PC-9 (cell line): ENCODE measurements at regions not wholly inside any gene's neighbourhood (a gene's known extent, or its start where the extent isn't known, plus 50 kb on each side); places are given as distances from the start of the nearest gene placed in this dataset.

Source experiments
- BruUV-seq: library from RNA; stranded (reverse); fragments of 400-500 nt; replicated peaks from 2 replicates; lab custom pipeline; 2021; lab: Mats Ljungman, UMichigan
- CTCF ChIA-PET: fragments of 300-600 bp; sonication (Branson Sonifier 250); formaldehyde crosslinking; loops from one replicate; lab custom pipeline; 2022; ENCODE audit warnings: antibody characterized with exemption; lab: Charles Lee
- POLR2A ChIA-PET: fragments of 300-600 bp; sonication (Branson Sonifier 250); formaldehyde crosslinking; loops from one replicate; lab custom pipeline; 2022; ENCODE audit warnings: antibody characterized with exemption; ENCODE audit not compliant: unreplicated experiment; lab: Charles Lee
- DNase-seq, 2 experiments: peaks; one replicate each; pipeline versions ENCODE4 v3.0.0 to v3.0.0-alpha.2; 2015 to 2022; ENCODE audit warnings: mixed read lengths in 1 of 2
- H2AFZ ChIP-seq: fragments of 200-600 bp; sonication (generic); 2 replicates; pipeline ENCODE4 v1.8.1; 2017; ENCODE audit warnings: antibody characterized with exemption
- H3F3A ChIP-seq: fragments of 200-600 bp; sonication (generic); 2 replicates; pipeline ENCODE4 v1.8.1; 2017; ENCODE audit warnings: antibody characterized with exemption, mild to moderate bottlenecking, low read depth; ENCODE audit not compliant: insufficient read depth
- H3K27ac ChIP-seq: fragments of 200-600 bp; sonication (generic); 2 replicates; pipeline ENCODE4 v1.6.1; 2016; ENCODE audit warnings: mixed run types
- H3K27me3 ChIP-seq: fragments of 200-600 bp; sonication (generic); 2 replicates; pipeline ENCODE4 v1.6.1; 2016; ENCODE audit warnings: low read depth, mixed run types; ENCODE audit not compliant: insufficient read depth
- H3K36me3 ChIP-seq: fragments of 200-600 bp; sonication (generic); 2 replicates; pipeline ENCODE4 v1.6.1; 2016; ENCODE audit warnings: low read depth, mixed run types
- H3K4me1 ChIP-seq: fragments of 200-600 bp; sonication (generic); replicated peaks from 2 replicates; pipeline ENCODE4 v1.6.1; 2016; ENCODE audit warnings: mixed run types; ENCODE audit not compliant: insufficient read depth
- H3K4me2 ChIP-seq: fragments of 200-600 bp; sonication (generic); 2 replicates; pipeline ENCODE4 v1.6.1; 2017; ENCODE audit warnings: mixed run types
- H3K4me3 ChIP-seq: fragments of 200-600 bp; sonication (generic); 2 replicates; pipeline ENCODE4 v1.6.1; 2016; ENCODE audit warnings: mixed run types
- H3K79me2 ChIP-seq: fragments of 200-600 bp; sonication (generic); 2 replicates; pipeline ENCODE4 v1.6.1; 2017; ENCODE audit warnings: low read depth, mixed run types
- H3K9me2 ChIP-seq: fragments of 200-600 bp; sonication (generic); 2 replicates; pipeline ENCODE4 v1.8.1; 2017; ENCODE audit warnings: mild to moderate bottlenecking; ENCODE audit not compliant: insufficient read depth
- H3K9me3 ChIP-seq: fragments of 200-600 bp; sonication (generic); 2 replicates; pipeline ENCODE4 v1.8.1; 2016; ENCODE audit warnings: low read depth; ENCODE audit not compliant: insufficient read depth
- H4K20me1 ChIP-seq: fragments of 200-600 bp; sonication (generic); 2 replicates; pipeline ENCODE4 v1.8.1; 2017; ENCODE audit not compliant: insufficient read depth
- CTCF ChIP-seq: fragments of 200-600 bp; sonication (generic); conservative IDR thresholded peaks from 2 replicates; pipeline ENCODE4 v1.6.1; 2017; ENCODE audit warnings: mixed run types, antibody characterized with exemption, mild to moderate bottlenecking, moderate library complexity
- EZH2 ChIP-seq: fragments of 200-600 bp; sonication (generic); IDR thresholded peaks from 2 replicates; pipeline ENCODE4 v1.8.0; 2017; ENCODE audit warnings: antibody characterized with exemption, low read depth
- intact Hi-C: fragments of 100-400 bp; cut with micrococcal nuclease; formaldehyde crosslinking; loops from one replicate; pipeline ENCODE4 v1.10.0; 2022; ENCODE audit not compliant: unreplicated experiment

DNA sequence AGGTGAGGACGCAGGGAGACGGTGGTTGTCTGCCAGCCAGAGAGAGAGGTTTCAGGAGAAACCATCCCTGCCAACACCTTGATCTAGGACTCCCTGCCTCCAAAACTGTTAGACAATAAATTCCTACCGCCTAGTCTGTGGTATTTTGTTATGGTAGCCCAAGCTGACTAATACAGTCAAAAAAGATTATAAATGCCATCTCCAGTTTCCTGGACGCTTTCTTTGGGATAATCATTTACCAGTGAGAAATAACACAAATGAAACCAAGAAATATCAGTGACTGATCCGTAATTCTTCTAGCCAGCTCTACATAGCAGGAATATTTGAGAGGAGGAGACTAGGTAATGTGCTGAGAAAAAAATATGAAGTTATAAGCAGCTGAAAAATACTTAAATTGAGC lies 707.8 kb upstream of the LMCD1 start:
- no peaks in the 10 kb centered on the region for H3K79me2 ChIP-seq
- no TSS peak for BruUV-seq
- no peaks in the 10 kb centered on the region for H3K4me1 ChIP-seq
- no peaks in the 10 kb centered on the region for H4K20me1 ChIP-seq
- H3K27ac ChIP-seq = no peak overlapping the region
- CTCF ChIA-PET = no interaction called here
- no peaks in the 10 kb centered on the region for H3K9me2 ChIP-seq
- no peak overlapping the region for H3K4me3 ChIP-seq
- no peak for TF ChIP-seq EZH2
- no peak for TF ChIP-seq CTCF
- no peak overlapping the region for H3K4me2 ChIP-seq
- no peak overlapping the region for H2AFZ ChIP-seq
- DNase-seq = no peak
- intact Hi-C loops = no loop called here
- POLR2A ChIA-PET = no interaction called here
- no peaks in the 10 kb centered on the region for H3K9me3 ChIP-seq
- H3K27me3 ChIP-seq = peaks cover 5% of the 10 kb centered on the region; the same call in 1 of the 2 replicates
- no peaks in the 10 kb centered on the region for H3F3A ChIP-seq
- no peaks in the 10 kb centered on the region for H3K36me3 ChIP-seq

DNA sequence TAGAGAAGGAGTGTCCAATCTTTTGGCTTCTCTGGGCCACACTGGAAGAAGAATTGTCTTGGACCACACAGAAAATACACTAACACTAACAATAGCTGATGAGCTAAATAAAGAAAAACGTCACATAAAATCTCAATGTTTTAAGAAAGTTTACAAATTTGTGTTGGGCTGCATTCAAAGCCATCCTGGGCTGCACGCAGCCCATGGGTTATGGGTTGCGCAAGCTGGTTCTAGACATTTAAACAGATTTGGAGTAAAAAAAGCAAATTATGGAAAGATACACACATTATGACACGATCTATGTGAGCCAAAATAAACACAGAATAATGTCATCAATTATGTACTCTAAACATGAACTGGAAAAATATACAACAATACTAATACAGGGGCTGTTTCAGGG lies 703.3 kb upstream of the LMCD1 start:
- POLR2A ChIA-PET = no interaction called here
- H3K27me3 ChIP-seq = peaks cover 11% of the 10 kb centered on the region; the same call in 1 of the 2 replicates
- TF ChIP-seq EZH2 (no peak), CTCF (no peak)

DNA sequence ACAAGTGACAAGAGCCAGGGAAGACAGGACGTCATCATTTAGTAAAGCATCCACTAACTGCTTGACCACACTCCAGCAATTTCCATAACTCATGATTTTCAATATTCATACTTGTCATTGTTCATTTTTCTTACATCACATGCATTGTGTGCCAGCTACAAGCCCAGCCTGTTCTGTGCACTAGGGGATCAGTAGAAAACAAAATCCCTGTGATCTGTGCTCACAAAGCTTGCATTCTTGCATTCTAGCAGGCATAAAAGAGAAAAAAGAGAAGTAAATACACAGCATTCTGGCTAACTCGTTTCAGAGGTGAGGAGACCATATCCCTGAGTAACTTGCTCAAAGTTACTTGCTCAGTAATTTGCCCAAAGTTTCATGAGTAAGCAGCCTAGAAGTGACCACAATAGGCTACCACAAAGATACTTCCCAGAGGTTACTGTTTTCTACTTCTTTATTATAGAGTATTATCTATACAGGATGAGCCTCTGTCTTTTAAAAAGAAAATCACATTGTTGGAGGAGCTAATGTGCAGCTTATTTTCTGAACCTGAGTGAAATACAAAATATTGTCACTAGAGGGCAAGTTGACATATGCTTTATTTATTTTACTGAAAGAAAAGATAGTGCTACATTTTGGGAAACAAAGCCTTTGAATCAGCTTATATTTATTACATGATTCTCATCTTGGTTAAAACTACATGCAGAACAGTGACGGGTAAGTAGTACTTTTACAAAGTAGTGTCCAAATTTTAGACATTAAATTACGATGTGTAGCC lies 701.4 kb upstream of the LMCD1 start:
- H2AFZ ChIP-seq = no peak overlapping the region
- no peaks in the 10 kb centered on the region for H3F3A ChIP-seq
- DNase-seq = no peak
- intact Hi-C loops = no loop called here
- peaks cover 11% of the 10 kb centered on the region; the same call in 1 of the 2 replicates for H3K27me3 ChIP-seq
- no peaks in the 10 kb centered on the region for H3K79me2 ChIP-seq
- no peak overlapping the region for H3K27ac ChIP-seq
- no peaks in the 10 kb centered on the region for H3K36me3 ChIP-seq
- CTCF ChIA-PET = no interaction called here
- no peaks in the 10 kb centered on the region for H3K9me3 ChIP-seq
- no TSS peak for BruUV-seq
- no peaks in the 10 kb centered on the region for H3K9me2 ChIP-seq
- H4K20me1 ChIP-seq = no peaks in the 10 kb centered on the region
- no peak overlapping the region for H3K4me2 ChIP-seq
- POLR2A ChIA-PET = no interaction called here
- TF ChIP-seq EZH2 (no peak), CTCF (peak; percentile 43)
- H3K4me3 ChIP-seq = no peak overlapping the region
- H3K4me1 ChIP-seq = no peaks in the 10 kb centered on the region

More for the DNA sequence above, 703.3 kb upstream of the LMCD1 start:
- H2AFZ ChIP-seq = no peak overlapping the region
- H3K36me3 ChIP-seq = no peaks in the 10 kb centered on the region
- no peaks in the 10 kb centered on the region for H3K9me3 ChIP-seq
- CTCF ChIA-PET = no interaction called here
- H3K9me2 ChIP-seq = no peaks in the 10 kb centered on the region
- no peaks in the 10 kb centered on the region for H3K4me1 ChIP-seq
- no peaks in the 10 kb centered on the region for H4K20me1 ChIP-seq
- H3K4me2 ChIP-seq = no peak overlapping the region
- no peak overlapping the region for H3K27ac ChIP-seq
- no TSS peak for BruUV-seq
- DNase-seq = no peak
- intact Hi-C loops = no loop called here
- no peak overlapping the region for H3K4me3 ChIP-seq
- H3K79me2 ChIP-seq = no peaks in the 10 kb centered on the region
- H3F3A ChIP-seq = no peaks in the 10 kb centered on the region
